HG03175 (cell line): ENCODE measurements at regions not wholly inside any gene's neighbourhood (a gene's known extent, or its start where the extent isn't known, plus 50 kb on each side); places are given as distances from the start of the nearest gene placed in this dataset.

Experiments used
- ATAC-seq: cut with Tn5 transposase; IDR thresholded peaks from one replicate; pipeline ENCODE4 v1.9.1; 2021; ENCODE audit warnings: mild to moderate bottlenecking, moderate library complexity; ENCODE audit not compliant: unreplicated experiment

DNA sequence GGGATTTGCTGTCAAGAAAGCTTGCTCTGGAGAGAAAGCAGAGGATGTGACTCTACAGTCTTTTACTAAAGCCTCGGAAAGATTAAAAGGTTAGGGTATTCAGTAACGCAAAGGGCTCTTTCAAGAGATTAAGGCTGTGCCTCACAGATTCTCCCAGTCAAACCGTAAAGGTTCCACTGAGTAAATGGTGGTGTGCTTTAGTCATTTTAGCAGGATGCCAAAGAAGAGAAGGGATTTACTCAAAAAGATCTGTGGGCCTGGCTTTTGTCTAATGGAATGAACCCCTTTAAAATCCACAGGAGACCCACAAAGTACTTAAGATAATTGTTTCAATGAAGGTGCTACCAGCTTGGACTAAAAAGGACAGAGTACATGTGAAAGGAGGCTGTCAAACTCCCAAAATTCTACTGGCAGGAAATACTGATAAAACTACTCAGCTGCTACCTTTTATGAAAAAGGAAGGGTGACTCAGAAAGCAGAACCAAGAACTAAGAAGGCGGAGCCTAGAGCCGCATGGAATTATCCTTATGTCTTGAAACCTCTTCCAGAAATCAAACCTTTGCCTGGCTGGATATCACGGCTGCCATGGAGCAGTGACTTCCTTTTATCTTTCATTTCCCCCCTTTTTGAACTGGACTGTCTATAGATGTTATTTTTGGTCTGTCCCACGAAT is 670.2 kb upstream of the ZEB2 start:
- ATAC-seq, result no peak

- ATAC-seq, result no peak
Measured at GRCh38 chr2:145186303-145186702, 666.4 kb upstream of the ZEB2 start.

- ATAC-seq, result no peak
Measured at GRCh38 chr2:145185696-145186095, 665.8 kb upstream of the ZEB2 start.

DNA sequence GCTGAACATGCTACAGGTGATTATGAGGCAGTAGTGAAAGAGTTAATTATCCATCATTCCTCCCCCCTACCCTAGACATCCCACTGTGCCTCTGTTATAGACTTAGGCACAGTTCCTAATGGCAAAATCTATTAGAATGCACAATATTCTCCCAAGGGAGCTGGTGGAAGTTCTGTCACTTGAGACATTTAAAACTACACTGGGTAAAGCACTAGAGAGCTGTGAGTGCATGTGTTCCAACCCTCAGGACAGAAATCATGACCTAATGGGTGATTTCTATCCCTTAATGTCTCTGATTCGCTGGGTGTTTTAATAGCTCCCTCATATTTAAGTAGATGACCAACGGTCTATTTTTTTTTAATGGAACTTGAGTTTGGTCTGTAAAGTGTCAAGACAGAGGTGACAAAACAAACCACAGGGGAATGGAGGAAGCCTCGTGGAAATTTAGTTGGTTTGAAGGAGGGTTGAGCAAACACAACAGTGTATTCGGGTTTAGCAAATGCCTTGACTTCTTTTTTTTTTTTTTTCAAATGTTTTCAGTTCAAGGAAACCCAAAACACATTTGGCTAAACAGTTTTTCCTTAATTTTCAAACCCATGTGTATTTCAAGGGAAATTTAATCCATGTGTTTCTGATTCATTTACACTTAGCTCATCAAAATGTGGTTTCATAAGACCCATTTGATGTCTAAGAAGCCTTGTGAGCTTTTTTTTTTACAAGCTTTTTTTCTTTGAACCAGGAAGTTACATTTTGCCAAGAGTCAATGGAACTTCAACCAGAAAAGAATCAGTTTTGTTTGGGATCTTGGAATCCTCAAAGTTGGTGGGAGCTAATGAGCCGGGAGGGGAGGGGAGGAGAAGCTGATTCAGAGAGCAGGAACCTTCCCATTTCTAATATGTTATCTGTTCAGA is 665.1 kb upstream of the ZEB2 start:
- ATAC-seq, result no peak

DNA sequence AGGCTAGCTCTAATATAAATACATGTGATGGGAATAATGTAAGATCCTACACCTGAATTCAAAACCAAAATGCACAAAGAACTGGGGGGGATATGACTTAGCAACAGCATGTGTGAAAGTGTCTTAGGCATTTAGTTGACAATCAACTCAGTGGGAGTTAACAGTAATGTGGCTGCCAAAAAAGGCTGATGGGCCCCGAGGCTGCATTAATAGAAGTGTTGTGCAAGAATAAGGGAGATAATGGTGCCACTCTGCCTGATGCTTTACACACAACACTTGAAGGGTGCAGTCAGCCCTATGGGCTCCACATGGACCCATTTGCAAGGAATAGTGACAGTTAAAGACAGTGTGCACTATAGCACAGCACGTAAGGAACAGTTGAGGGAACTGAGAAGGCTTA is 649.4 kb upstream of the ZEB2 start:
- no peak for ATAC-seq

GRCh38 chr2:145168091-145168490 is 648.2 kb upstream of the ZEB2 start:
- no peak for ATAC-seq

DNA sequence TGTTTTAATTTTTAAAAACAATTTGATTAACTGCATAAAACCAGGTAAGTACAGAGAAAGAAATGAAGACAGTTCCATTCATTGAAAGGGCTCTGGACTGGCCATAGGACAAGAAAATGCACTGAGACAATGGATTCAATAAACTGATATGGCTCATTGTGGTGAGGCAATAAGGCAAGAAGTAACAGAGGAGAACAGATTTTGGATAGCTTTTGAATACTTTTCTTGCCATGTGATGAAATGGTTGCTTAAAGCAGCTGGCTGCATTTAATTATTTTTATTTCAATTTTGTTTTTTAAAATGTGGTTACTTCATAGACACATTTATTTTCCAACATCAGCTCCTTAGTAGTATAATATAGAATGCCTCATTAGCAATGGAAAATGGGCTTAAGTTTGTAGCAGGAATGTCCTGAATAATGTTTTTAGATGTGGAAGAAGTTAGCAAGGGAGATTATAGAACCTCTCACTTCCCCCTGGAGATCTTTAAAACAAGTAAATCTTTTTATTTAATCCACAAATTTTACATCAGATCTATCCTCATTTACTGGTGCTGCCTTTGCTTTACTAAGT is 646.9 kb upstream of the ZEB2 start:
- ATAC-seq, result no peak

DNA sequence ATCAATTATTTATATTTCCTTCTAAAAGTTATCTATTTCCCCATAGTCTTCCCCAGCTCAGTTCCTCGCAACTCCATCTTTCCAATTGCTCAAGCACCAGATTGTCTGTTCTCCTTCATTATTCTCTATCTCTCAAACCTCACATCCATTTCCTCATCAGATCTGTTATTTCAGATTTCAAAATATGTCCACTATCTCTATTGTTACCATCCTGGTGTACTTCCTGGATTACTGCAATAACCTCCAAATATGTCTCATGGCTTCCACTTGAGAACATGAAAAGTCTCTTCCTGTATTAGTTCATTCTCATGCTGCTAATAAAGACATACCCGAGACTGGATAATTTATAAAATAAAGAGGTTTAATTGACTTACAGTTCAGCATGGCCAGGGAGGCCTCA is 641.7 kb upstream of the ZEB2 start:
- ATAC-seq, result no peak

- no peak for ATAC-seq
Measured at GRCh38 chr2:145160855-145161254, 640.9 kb upstream of the ZEB2 start.

GRCh38 chr2:145159676-145160075 is 639.8 kb upstream of the ZEB2 start:
- ATAC-seq, result no peak

GRCh38 chr2:145157741-145158591 is 638.0 kb upstream of the ZEB2 start:
- ATAC-seq, result no peak

DNA sequence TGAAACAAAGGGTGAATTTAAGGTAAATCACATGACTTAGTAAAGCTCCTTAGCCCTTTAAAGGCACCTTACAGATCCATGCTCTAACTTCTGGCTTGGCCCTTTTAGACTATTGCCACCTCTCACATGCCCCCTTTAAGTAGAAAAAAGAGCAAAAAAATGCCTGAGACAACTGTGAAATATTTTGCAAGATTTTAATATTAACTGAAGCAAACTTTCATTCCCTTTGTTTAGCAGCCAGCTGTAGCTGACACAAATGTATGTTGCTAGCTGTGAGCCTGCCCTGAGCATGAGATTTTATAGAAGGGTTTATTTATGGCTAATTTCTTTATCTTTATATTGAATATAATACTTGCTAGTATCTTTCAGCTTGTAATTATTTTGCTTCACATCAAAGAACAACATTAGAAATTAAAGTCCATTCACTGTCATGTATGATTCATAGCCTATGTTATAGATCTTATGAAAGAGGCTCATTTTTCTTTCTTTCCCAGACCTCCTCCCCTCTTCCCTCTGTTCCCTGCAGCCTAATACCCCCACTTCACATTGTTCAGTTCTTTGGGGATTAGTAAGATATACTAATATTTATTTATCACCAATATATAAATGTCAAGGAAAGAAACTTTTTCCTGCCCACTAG is 637.2 kb upstream of the ZEB2 start:
- no peak for ATAC-seq

- no peak for ATAC-seq
Measured at GRCh38 chr2:145156199-145156598, 636.3 kb upstream of the ZEB2 start.

GRCh38 chr2:145155196-145155595 is 635.3 kb upstream of the ZEB2 start:
- no peak for ATAC-seq

DNA sequence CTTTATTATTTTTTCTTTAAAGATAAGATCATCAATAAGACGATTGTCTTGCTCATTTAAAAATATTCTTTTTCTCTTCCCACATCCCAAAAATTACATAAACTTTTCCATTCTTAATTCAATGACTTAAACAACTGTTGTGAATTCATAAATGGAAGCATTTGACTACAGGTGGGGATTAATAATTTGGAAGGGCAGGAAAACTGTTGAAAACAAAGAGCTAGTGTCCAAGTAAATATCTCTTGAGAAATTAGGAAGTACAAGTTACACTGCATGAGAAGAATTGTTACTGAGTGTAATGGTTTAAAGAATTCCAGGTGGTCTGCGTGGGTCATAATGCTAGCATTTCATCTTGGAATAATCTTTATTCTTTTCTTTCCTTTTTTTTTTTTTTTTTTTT is 634.8 kb upstream of the ZEB2 start:
- no peak for ATAC-seq

- ATAC-seq, result no peak
Measured at GRCh38 chr2:145146691-145147090, 626.8 kb upstream of the ZEB2 start.

DNA sequence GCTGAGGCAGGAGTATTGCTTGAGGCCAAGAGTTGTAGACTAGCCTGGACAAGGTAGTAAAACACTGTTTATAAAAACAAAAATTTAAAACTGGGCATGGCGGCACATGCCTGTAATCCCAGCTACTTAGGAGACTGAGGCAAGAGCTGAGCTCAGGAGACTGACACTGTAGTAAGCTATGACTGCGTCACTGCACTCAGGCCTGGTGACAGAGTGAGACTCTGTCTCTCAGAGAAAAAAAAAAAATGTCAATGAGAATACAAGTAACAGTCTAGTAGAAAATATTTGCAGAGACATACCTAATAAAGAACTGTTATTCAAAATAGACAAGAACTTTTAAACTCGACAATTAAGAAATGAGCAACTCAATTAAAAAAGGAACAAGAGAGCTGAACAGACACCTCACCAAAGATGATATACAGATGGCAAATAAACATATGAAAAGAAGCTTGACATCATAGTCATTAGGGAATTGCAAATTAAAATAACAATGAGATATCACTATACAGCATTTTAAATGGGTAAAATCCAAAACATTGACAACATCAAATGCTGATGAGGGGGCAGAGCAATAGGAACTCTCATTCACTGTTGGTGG is 624.3 kb upstream of the ZEB2 start:
- ATAC-seq, result no peak

GRCh38 chr2:145141981-145142380 is 622.1 kb upstream of the ZEB2 start:
- no peak for ATAC-seq

DNA sequence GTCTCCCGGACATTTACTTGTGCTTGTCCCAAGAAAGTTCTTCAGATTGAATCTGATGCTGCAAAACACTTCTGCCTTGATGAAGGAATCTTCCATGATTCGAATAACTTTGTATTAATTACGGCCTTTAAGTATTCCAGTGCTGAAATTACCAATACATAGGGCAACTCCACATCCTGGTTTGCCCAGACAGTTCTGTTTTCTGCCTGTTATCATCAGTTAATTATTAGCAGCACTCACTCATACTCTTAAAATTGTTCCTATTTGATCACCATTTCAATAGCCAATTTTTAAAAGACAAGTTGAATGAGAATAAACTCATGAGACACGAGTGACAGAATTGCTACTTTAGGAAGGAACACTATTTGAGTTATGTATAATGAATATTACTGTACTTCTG is 620.7 kb upstream of the ZEB2 start:
- no peak for ATAC-seq

DNA sequence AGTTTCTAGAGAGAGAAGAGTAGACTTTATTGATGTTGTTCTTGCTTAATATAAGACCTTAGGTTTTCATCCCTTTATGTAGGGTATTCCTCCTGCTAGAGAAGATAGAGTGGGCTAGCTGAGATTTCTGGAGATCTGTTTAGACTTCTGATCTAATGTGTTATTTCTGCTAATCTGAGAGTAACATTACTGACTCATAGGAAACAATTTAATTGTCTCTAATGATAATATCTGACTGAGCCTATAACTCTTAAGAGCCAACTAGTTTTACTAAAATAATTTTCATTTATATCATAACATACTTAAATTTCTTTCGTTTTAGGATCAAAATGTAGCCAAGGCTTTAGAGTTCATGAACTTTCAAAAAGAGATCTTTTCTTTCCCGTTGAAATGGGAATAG is 618.7 kb upstream of the ZEB2 start:
- ATAC-seq, result no peak
